Nephron (organoid): ENCODE measurements at regions not wholly inside any gene's neighbourhood (a gene's known extent, or its start where the extent isn't known, plus 50 kb on each side); places are given as distances from the start of the nearest gene placed in this dataset.

Source experiments
- H3K27ac Mint-ChIP-seq, 3 experiments: 2 replicates each; pipeline ENCODE4 v1.8.0; 2020; ENCODE audit warnings: mixed read lengths in 3 of 3, mild to moderate bottlenecking in 2 of 3, moderate library complexity in 1 of 3
- H3K27me3 Mint-ChIP-seq: 2 replicates; pipeline ENCODE4 v1.8.0; 2021; ENCODE audit warnings: low read depth, mild to moderate bottlenecking, moderate library complexity, mixed read lengths
- H3K36me3 Mint-ChIP-seq: 2 replicates; pipeline ENCODE4 v1.8.0; 2020; ENCODE audit warnings: low read depth, mixed read lengths
- H3K4me1 Mint-ChIP-seq: 2 replicates; pipeline ENCODE4 v1.8.0; 2020; ENCODE audit warnings: mixed read lengths
- H3K4me3 Mint-ChIP-seq, 3 experiments: 2 replicates each; pipeline ENCODE4 v1.8.0; 2020; ENCODE audit warnings: mild to moderate bottlenecking in 3 of 3, mixed read lengths in 3 of 3, moderate library complexity in 2 of 3
- H3K9me3 Mint-ChIP-seq: 2 replicates; pipeline ENCODE4 v1.8.0; 2020; ENCODE audit warnings: mixed read lengths
- TF ChIP-seq, protein P1 (sequence below), 3 experiments: fragments of 200-600 bp; sonication (generic); IDR thresholded peaks; one replicate each; pipeline ENCODE4 v1.5.0; 2021; ENCODE audit warnings: antibody characterized with exemption in 3 of 3; ENCODE audit not compliant: unreplicated experiment in 3 of 3

DNA sequence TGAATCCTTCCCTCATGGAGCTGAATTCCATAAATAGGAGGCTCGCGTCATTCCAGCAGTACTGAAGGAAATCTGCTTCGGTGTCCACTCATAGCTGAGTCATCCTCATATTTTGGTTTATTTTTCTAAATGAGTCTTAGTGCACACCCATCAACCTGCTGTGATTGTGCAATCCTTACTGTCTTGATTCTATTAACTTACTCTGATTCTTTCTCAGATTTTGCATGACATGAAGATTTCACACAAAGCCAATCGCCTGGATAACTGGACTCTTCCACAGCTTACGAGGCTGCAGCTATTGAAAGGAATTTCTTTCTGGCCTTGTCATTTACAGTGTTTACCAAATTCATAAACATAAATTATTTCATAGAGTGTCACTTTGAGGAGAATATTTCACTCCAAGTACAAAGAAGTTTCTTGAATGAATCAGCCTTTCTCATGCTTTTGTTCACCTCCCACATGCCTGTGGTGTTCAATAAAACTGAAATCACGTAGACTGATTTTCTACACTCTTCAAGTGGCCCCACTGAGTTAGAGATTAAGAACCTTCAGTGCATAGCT is 207.6 kb upstream of the SLITRK2 start:
- Mint-ChIP-seq H3K36me3 (no peaks in the 10 kb centered on the region), H3K9me3 (peaks cover 2% of the 10 kb centered on the region), H3K4me1 (no peaks in the 10 kb centered on the region), H3K4me3 (no peak overlapping the region), H3K27me3 (no peaks in the 10 kb centered on the region), H3K27ac (no peak overlapping the region)
- TF ChIP-seq, protein P1, sequence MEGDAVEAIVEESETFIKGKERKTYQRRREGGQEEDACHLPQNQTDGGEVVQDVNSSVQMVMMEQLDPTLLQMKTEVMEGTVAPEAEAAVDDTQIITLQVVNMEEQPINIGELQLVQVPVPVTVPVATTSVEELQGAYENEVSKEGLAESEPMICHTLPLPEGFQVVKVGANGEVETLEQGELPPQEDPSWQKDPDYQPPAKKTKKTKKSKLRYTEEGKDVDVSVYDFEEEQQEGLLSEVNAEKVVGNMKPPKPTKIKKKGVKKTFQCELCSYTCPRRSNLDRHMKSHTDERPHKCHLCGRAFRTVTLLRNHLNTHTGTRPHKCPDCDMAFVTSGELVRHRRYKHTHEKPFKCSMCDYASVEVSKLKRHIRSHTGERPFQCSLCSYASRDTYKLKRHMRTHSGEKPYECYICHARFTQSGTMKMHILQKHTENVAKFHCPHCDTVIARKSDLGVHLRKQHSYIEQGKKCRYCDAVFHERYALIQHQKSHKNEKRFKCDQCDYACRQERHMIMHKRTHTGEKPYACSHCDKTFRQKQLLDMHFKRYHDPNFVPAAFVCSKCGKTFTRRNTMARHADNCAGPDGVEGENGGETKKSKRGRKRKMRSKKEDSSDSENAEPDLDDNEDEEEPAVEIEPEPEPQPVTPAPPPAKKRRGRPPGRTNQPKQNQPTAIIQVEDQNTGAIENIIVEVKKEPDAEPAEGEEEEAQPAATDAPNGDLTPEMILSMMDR (IDR thresholded peaks at IDR 0.05; ENCODE audit: unreplicated experiment in 3 of 3) = no peak

GRCh38 chrX:145613894-145614293 is 203.7 kb upstream of the SLITRK2 start:
- no peak overlapping the region for H3K4me3 Mint-ChIP-seq
- TF ChIP-seq, protein P1 (IDR thresholded peaks at IDR 0.05; ENCODE audit: unreplicated experiment in 3 of 3) = no peak
- no peaks in the 10 kb centered on the region for H3K4me1 Mint-ChIP-seq
- no peaks in the 10 kb centered on the region for H3K27me3 Mint-ChIP-seq
- no peak overlapping the region for H3K27ac Mint-ChIP-seq
- peaks cover 2% of the 10 kb centered on the region for H3K9me3 Mint-ChIP-seq
- H3K36me3 Mint-ChIP-seq = no peaks in the 10 kb centered on the region

DNA sequence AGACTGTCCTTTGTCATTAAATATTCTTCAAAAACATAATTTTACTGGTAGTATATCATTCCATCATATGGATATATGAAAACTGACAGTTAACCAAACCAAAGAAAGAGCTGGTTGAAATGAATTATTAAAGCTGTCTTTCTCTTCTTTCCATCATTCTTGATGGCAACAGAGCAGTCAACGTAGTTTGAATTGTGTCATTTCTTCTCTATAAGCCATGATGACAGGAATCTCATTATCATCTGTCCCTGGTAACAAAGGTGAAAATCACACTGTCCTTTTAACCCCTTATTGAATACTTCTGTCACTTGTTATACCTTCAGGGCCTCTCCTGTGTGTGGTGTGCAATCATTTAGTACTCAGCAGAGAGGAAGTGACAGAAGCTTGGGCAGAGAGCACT is 197.0 kb upstream of the SLITRK2 start:
- Mint-ChIP-seq H3K36me3 (no peaks in the 10 kb centered on the region), H3K9me3 (no peaks in the 10 kb centered on the region), H3K4me1 (no peaks in the 10 kb centered on the region), H3K4me3 (no peak overlapping the region), H3K27ac (no peak overlapping the region), H3K27me3 (no peaks in the 10 kb centered on the region)
- TF ChIP-seq, protein P1 (IDR thresholded peaks at IDR 0.05; ENCODE audit: unreplicated experiment in 3 of 3) = no peak

- TF ChIP-seq, protein P1 (IDR thresholded peaks at IDR 0.05; ENCODE audit: unreplicated experiment in 3 of 3) = no peak
- no peak overlapping the region for H3K27ac Mint-ChIP-seq
- H3K4me3 Mint-ChIP-seq = no peak overlapping the region
- H3K27me3 Mint-ChIP-seq = no peaks in the 10 kb centered on the region
- no peaks in the 10 kb centered on the region for H3K36me3 Mint-ChIP-seq
- no peaks in the 10 kb centered on the region for H3K4me1 Mint-ChIP-seq
- no peaks in the 10 kb centered on the region for H3K9me3 Mint-ChIP-seq
Observed at GRCh38 chrX:145623453-145623852, 194.2 kb upstream of the SLITRK2 start.

- Mint-ChIP-seq H3K4me1 (no peaks in the 10 kb centered on the region), H3K36me3 (no peaks in the 10 kb centered on the region), H3K27me3 (no peaks in the 10 kb centered on the region), H3K27ac (no peak overlapping the region), H3K9me3 (peaks cover 15% of the 10 kb centered on the region), H3K4me3 (no peak overlapping the region)
- TF ChIP-seq, protein P1 (IDR thresholded peaks at IDR 0.05; ENCODE audit: unreplicated experiment in 3 of 3) = no peak
Observed at GRCh38 chrX:145630081-145630480, 187.5 kb upstream of the SLITRK2 start.

DNA sequence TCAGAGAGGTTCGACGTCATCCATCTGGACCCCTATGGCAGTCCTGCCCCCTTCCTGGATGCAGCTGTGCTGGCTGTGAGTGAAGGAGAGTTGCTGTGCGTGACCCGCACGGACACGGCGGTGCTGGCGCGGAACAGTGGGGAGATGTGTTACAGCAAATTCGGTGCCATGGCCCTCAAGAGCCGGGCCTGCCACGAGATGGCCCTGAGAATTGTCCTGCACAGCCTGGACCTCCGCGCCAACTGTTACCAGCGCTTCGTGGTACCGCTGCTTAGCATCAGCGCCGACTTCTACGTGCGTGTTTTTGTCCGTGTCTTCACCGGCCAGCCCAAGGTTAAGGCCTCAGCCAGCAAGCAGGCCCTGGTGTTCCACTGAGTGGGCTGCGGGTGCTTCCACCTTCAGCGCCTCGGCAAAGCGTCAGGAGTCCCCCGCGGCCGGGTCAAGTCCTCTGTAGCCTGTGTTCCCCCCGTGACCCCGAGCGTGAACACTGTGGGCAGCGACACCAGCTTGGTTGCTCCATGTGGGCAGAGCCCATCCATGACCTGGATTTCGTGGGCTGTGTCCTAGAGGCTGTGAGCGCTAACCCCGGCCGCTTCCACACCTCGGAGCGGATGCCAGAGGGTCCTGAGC is 186.7 kb upstream of the SLITRK2 start:
- peaks cover 15% of the 10 kb centered on the region for H3K9me3 Mint-ChIP-seq
- H3K27ac Mint-ChIP-seq = no peak overlapping the region
- no peaks in the 10 kb centered on the region for H3K27me3 Mint-ChIP-seq
- H3K4me3 Mint-ChIP-seq = no peak overlapping the region
- TF ChIP-seq, protein P1 (IDR thresholded peaks at IDR 0.05; ENCODE audit: unreplicated experiment in 3 of 3) = no peak
- H3K36me3 Mint-ChIP-seq = no peaks in the 10 kb centered on the region
- H3K4me1 Mint-ChIP-seq = no peaks in the 10 kb centered on the region
